ENCODE measurements at regions not wholly inside any gene's neighbourhood (a gene's known extent, or its start where the extent isn't known, plus 50 kb on each side); places are given as distances from the start of the nearest gene placed in this dataset.
"Not testable (repeated sequence)": the region's sequence is repeated elsewhere in the genome, so short reads cannot be mapped to it uniquely, and the experiment has no call there.

DNA sequence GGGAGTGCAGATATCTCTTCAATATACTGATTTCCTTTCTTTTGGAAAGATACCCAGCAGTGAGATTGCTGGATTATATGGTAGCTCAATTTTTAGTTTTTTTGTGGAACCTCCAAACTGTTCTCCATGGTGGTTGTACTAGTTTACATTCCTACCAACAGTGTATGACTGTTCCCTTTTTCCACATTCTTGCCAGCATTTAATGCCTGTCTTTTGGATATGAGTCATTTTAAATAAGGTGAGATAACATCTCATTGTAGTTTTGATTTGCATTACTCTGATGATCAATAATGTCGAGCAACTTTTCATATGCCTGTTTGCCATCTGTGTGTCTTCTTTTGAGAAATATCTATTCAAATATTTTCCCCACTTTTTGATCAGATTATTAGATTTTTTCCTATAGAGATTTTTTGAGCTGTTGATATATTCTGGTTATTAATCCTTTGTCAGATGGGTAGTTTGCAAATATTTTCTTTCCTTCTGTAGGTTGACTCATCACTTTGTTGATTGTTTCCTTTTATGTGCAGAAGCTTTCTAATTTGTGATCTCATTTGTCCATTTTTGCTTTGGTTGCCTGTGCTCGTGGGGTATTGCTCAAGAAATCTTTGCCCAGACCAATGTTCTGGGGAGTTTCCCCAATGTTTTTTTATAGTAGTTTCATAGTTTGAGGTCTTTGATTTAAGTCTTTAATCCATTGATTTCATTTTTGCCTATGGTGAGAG is 552.7 kb downstream of the ZNF674 start:
- DNase-seq (ENCODE audit: low read depth, low spot score) = no peak

DNA sequence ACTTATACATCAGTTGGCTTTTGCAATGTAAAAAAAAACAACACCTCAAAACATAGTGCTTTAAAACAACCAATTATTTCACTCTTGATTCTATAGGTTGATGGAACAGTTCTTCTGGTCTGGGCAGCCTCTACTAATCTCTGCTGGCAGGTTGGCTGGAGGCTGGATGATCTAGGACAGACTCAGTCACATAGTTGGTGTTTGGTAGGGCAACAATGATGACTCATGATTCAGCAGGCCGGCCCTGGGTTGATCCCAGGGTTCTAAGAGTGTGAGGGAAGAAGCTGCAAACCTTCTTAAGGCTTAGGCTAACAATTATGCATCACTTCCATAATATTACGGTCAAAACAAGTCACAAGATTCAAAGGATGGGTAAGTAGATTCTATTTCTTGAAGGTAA is 558.2 kb downstream of the ZNF674 start:
- no peak for DNase-seq (ENCODE audit: low read depth, low spot score)

DNA sequence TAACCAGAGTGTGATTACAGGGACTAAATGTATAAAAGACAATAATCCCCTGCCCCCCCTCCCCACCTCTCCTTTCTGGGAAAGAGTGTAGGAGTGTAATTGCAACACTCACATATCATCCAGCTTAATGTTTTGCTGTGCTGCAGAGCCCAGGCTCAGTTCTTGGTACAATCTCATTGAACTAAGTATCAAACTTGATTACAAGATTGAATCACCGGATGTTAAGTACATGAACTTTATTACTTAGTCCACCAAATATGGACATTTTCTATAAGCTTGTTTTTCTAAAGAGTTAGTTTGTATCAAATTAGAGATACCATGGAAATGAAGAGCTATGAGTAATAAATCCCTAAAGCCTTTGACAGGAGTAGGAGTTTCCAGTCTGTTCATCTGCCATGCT is 559.1 kb downstream of the ZNF674 start:
- no peak for DNase-seq (ENCODE audit: low read depth, low spot score)

DNA sequence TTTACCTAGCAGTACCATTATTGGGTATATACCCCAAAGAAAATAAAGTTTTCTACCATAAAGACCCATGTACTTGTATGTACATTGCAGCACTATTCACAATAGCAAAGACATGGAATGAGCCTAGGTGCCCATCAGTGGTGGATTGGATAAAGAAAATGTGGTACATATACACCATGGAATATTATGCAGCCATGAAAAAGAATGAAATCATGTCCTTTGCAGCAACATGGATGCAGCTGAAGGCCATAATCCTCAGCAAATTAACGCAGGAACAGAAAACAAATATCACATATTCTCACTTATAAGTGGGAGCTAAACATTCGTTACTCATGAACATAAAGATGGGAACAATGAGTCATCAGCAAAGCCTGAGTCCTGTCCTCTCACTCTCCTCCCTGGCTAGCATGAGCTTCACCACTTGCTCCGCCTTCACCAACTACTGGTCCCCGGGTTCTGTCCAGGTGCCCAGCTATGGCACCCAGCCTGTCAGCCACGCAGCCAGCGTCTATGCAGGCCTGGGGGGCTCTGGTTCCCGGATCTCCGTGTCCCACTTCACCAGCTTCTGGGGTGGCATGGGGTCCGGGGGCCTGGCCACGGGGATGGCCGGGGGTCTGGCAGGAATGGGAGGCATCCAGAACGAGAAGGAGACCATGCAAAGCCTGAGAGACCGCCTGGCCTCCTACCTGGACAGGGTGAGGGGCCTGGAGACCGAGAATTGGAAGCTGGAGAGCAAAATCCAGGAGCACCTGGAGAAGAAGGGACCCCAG is 562.1 kb downstream of the ZNF674 start:
- DNase-seq (ENCODE audit: low read depth, low spot score) = not testable (repeated sequence)

DNA sequence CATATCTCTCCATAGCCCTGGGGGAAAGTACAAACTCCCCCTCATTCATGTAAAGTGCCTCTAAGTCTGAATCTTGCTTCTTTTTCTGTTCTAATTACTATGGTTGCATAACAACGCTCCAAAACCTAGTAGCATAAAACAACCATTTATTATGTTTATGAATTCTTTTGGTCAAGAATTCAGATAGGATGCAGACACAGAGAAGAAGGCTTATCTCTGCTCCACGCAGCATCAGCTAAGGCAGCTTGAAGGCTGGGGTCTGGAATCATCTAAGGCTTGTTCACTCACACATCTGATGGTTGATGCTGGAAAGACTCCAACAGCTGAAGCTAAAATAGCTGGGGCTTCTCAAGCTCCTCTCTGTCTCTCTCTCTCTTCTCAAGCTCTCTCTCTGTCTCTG is 564.5 kb downstream of the ZNF674 start:
- no peak for DNase-seq (ENCODE audit: low read depth, low spot score)

DNA sequence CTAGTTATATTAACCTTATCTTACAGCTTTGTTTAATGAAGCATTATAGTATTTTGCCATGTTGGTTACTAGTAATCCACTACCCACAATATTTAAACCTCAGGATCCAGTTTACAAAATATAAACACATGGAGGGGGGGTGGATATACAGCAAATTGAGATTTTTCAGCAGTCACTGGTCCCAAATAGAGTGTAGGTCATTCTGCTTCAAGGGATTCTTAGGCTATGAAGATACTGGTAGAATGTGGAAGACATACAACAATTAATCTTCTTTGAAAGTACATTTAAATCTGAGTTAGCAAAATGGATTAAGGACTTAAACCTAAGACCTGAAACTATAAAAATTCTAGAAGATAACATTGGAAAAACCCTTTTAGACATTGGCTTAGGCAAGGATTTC is 569.6 kb downstream of the ZNF674 start:
- no peak for DNase-seq (ENCODE audit: low read depth, low spot score)

DNA sequence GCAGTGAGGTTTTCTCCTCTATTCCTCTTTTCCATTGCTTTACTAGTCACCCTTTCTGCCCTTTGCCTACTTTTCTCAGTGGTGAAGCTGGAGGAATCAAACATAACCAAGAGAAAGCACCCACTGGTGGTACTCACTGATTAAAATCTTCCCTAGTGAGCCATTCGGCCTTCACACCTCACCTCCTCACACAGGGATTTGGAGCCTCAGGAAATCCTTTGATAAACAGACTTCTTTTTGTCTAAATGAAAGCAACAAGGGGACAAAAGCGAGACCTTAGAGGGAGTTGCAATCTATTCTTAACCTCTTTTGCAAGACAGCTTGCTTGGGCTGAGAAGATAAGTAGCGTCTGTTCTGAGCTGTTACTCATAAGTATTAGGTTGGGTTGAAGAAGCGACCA is 572.6 kb downstream of the ZNF674 start:
- DNase-seq (ENCODE audit: low read depth, low spot score) = no peak

DNA sequence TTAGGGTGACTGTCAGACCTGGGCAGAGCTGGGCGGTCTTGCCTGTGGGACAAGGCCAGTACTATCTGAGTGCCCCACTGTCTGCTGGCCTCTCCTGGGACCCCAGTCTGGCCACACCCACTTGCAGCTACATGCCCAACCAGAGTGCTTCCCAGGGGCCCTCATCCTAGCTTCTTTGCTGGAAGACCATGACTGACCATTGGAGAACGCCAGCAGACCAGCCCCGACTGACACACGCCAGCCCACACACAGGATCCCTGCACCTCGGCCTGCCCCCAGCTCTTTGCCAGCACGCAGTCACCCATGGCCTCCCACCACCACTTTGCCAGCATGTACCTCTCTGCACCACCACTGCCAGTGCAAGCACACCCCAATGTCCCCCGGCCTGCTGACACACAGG is 585.7 kb downstream of the ZNF674 start:
- no peak for DNase-seq (ENCODE audit: low read depth, low spot score)

DNA sequence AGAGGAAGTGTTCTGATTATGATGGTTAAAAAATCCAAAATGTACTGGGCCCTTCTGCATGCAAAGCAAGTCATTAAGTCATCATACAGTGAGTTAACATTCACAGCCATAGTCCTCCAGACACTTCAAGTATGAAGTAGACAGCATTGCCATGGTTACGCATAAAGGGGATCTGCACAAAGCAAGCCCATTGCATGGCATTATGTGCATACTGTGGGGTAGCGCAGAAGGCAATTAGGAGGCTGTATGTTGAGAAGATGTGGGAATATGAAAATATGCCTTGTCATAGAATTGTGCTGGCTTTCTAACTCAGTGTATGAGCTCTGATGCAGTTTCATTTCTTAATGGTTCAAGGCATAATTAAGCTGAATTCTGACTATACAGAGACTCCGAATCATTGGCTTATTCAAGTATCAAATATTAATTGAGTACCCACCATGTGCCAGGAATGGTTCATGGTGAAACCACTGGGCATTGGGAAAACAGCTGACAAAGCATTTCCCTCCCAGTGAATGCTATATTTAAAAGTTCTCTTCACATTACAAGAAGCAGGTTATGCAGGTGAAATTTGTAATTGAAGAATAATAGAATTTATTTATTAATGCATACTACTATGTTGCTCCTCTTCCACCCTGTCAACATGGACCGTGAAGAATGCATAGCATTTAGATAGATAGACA is 588.9 kb downstream of the ZNF674 start:
- no peak for DNase-seq (ENCODE audit: low read depth, low spot score)

DNA sequence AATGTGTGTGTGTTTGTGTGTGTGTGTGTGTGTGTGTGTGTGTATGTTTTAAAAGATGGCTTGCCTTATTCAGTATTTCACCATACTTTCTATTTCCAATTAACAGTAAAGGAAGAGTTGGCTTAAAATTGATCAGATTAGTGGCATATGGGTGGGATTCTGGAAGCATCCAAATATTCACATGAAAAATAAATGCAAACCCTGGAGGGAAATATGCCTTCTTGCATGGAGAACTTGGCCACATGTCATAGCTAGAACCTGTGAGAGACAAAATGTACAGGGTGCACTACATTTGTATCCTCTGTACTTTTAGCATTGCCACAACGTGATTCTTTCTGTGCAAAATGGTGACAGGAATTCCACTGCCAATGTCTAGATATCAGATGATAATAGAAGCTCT is 589.6 kb downstream of the ZNF674 start:
- DNase-seq (ENCODE audit: low read depth, low spot score) = no peak

DNA sequence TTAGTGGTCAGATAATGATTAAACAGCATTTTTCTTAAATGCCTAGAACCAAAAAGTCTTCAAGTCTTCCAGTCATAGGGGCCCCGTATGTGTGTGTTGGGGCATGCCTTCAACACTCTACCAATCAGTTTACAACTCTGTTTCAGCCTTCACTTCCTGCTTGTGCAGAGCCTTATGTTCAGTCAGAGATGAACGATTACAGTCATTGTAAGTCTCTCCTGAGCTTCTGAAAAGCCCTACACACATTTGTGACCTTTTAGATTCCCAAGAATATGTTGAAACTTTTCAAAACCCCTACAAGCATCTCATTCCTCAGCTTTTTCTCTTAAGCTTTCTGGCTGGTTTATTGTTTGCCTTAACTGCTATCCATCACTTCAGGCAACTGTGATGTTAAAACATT is 591.2 kb downstream of the ZNF674 start:
- DNase-seq (ENCODE audit: low read depth, low spot score) = no peak

DNA sequence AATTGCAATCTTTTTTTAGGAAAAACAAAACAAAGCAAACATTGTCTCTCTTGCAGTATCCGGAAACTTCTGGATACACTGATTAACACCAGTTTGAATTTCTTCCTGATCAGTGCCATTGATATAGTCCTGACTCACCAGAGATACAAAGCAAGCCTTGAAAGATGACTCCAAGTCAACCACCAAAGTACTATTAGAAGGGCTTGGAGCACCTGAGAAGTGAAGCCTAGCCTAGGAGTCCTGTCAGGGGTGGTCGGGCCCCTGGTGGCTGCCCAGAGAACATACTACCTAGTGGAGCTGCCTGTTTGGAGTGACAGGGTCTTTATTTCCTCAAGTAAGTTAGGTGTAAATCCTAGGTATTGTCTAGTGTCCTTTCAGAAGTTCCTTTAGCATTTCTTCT is 593.2 kb downstream of the ZNF674 start:
- DNase-seq (ENCODE audit: low read depth, low spot score) = no peak

DNA sequence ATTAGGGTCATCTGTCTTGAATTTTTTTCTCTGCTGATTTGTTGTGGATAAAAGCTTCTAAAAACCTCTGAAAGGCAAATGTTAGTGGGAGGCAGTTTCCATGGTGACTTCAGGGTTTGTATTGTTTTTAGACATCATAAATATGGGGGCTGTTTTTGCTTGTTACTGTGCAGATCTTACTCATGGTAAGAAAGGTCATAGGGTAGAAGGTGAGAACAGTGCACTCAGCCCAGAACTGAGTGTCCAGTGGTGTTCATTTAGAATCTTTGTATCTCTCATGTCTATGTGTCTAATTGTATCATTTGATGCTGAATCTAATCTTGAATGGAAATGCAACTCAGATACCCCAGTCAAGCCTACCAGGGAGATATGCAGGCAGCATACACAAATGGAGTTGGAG is 609.8 kb downstream of the ZNF674 start:
- DNase-seq (ENCODE audit: low read depth, low spot score) = no peak

DNA sequence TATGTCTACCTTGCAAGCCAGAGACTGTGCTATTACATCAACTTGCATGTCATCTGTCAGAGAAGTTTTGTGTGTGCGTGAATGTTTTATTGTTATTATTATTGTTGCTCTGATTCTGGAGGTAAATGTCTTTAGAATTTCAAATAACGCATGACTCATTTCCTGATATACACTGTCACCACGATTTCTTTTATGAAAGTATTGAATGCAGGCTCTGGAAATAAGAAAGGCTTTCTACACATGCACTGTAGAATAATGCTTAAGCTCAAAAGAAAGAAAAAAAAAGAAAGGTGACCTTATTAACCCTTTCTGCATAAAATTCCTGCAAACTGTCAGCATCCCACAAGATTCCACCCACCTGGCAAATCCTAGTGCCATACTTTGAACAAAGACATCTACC is 632.9 kb downstream of the ZNF674 start:
- DNase-seq (ENCODE audit: low read depth, low spot score) = no peak

DNA sequence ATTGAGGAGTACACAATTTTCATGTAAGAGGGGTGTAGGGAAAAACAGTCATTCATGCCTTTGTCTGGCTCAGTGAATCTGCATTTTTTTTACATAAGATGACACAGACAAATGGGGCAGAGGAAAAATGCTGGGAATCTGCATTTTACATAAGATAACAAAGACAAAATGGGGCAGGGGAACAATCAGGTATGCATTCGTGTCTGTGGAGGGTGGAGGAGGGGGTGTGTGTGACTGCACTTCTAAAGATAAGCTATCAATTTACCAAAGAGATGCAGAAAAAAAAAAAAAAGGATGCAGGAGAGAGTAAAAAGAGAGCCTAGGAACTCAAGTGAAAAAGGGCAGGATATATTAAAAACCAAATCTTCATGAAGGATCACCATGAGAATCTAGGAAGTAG is 637.4 kb downstream of the ZNF674 start:
- no peak for DNase-seq (ENCODE audit: low read depth, low spot score)

DNA sequence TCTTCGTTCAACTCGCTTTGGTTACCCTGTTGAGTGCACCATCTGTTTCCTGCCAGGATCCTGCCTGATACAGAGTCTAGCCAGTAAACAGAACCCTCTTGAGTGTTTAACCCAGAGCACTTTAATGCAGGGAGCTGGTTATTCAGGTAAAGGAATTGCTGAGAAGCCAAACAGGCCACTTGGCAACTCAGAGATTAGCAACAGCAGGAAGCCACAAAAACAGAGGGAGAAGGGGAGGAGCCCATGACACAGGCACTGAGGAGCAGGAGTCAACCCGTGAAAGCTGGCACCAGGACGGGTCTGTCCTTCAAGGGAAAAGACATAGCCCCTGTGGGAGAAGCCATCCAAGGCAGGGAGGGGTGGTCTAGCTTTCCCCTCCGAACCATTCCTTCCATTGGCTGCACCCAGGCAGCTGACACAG is 641.4 kb downstream of the ZNF674 start:
- DNase-seq (ENCODE audit: low read depth, low spot score) = no peak

DNA sequence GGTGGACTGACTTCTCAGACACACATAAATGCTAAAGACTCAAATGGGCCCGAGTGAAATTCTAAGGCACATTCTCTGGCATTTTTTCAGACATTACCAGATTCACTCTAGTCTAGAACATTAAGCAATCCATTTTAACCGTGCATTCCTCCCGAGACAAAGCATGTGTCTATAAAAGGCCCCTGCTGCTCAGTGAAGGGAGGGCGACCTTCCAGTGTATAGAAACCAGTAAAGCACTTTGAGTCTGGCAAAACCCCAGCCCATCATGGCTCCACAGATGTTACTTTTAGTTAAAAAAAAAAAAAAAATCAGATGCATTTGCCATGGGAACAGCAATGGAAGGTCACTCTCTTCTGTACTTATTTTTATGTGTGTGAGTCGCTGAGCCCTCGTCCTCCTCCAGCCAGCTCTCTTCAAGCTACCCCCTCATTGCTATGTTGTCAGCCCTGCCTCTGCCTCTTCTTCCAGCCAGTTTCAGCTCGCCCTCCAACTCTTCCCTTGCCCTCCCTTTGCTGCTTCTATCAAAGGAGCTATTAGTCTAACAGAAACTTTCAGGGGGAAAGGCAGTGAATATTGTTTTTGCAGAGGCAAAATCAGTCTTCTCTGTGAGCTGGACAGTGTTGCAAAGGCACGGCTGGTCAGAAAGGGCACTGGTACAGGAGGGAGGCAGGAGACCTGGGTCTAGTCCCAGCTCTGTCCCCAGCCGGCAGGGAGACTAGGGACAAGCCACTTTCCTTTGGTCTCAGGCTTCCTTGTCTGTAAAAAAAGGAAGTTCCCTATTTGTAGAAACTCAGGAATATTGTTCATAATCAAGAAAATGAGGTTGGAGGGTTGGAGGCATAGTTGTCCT is 644.2 kb downstream of the ZNF674 start:
- DNase-seq (ENCODE audit: low read depth, low spot score) = no peak

DNA sequence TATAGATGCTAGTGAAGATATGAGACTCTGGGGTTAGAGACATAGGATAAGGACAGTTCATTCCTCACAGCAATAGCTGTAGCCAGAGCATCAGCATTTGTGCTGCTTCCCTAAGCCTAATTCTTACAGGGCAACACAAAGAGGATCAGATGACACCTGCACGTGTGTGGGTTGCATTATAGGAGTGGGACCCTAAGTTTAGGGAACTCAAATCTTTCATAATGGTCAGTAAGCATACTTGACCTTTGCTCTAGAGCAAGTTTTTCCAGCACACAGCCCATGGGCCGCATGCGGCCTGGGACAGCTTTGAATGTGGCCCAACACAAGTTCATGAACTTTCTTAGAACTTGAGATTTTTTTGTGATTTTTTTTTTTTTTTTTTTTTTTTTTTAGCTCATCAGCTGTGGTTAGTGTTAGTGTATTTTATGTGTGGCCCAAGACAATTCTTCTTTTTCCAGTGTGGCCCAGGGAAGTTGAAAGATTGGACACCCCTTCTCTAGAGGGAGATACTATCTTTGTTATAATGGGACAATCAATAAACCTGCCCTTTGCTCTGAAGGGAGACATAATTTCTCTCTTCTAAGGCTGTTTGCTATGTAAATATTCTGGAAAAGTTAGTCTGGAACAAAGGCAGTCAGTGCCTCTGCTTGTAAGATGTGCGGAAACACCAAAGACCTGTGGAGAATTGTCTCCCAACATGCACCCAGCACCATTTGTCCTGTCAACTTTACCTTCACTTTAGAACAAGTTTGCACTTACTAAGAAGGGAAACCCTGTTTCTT is 650.2 kb downstream of the ZNF674 start:
- DNase-seq (ENCODE audit: low read depth, low spot score) = no peak

DNA sequence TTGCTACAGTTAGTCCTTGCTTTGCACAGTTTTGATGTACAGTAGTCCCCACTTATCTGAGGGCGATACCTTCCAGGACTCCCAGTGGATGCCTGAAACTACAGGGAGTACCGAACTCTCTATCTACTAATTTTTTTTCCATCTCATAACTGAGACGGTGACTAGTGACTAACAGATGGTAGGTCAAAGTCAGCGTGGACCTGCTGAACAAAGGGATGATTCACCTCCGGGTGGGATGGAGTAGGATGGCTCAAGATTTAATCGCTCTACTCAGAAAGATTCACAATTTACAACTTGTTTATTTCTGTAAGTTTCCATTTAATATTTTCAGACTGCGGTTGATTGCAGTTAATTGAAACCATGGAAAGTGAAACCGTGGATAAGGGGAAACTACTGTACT is 655.8 kb downstream of the ZNF674 start:
- no peak for DNase-seq (ENCODE audit: low read depth, low spot score)

DNA sequence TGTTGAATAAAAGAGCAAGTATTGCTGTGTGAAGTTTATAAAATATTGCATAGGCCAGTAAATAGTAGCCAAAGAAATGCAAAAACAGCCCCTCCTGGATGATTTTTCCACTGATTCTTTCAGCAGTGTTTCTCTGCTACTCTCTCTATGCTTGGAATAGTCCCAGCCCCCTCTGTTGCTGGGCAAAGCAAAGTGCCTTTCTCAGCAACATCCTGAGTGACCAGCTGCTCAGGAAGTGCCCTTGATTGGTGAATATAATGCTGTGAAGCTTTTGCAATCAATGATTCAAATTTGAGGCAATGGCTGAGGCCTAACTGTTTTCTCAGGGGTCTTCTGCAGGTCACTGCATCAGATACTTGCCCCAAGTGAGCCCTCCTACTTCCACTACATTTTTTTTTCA is 656.7 kb downstream of the ZNF674 start:
- DNase-seq (ENCODE audit: low read depth, low spot score) = no peak

DNA sequence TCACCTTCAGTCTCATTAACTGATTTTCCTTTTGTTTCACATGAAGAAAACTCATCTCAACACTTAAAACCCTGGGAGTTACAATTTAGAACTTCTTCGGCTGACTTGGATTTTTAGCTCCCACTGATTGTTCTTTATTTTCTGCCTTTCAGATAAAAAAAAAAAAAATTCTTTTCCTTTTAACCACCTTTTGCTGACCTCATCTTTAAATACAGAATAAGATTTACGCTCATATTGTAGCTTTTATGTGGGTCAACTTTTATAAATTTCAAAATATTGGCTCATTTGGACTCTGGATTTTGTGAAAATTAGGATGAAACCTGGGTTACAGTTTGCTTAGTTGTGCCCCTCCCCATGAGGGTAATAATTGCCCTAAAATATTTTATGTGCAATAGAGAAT is 659.3 kb downstream of the ZNF674 start:
- DNase-seq (ENCODE audit: low read depth, low spot score) = no peak
